ENCODE measurements at regions not wholly inside any gene's neighbourhood (a gene's known extent, or its start where the extent isn't known, plus 50 kb on each side); places are given as distances from the start of the nearest gene placed in this dataset.

GRCh38 chr5:68450245-68450852 lies 234.8 kb downstream of the PIK3R1 start:
- no peaks in the 10 kb centered on the region for H3K27me3 ChIP-seq (ENCODE audit: control insufficient read depth, insufficient read depth, low read length)
- TF ChIP-seq, protein P1, sequence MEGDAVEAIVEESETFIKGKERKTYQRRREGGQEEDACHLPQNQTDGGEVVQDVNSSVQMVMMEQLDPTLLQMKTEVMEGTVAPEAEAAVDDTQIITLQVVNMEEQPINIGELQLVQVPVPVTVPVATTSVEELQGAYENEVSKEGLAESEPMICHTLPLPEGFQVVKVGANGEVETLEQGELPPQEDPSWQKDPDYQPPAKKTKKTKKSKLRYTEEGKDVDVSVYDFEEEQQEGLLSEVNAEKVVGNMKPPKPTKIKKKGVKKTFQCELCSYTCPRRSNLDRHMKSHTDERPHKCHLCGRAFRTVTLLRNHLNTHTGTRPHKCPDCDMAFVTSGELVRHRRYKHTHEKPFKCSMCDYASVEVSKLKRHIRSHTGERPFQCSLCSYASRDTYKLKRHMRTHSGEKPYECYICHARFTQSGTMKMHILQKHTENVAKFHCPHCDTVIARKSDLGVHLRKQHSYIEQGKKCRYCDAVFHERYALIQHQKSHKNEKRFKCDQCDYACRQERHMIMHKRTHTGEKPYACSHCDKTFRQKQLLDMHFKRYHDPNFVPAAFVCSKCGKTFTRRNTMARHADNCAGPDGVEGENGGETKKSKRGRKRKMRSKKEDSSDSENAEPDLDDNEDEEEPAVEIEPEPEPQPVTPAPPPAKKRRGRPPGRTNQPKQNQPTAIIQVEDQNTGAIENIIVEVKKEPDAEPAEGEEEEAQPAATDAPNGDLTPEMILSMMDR (IDR thresholded peaks at IDR 0.05; ENCODE audit: insufficient read depth, low read length, severe bottlenecking) = no peak
- FAIRE-seq (no peak), DNase-seq (ENCODE audit: low read depth) (peak; percentile 71)
- no peak overlapping the region for H3K4me3 ChIP-seq (ENCODE audit: low read depth, low read length)
- H3K36me3 ChIP-seq (ENCODE audit: control insufficient read depth, insufficient read depth, low read length) = no peaks in the 10 kb centered on the region

DNA sequence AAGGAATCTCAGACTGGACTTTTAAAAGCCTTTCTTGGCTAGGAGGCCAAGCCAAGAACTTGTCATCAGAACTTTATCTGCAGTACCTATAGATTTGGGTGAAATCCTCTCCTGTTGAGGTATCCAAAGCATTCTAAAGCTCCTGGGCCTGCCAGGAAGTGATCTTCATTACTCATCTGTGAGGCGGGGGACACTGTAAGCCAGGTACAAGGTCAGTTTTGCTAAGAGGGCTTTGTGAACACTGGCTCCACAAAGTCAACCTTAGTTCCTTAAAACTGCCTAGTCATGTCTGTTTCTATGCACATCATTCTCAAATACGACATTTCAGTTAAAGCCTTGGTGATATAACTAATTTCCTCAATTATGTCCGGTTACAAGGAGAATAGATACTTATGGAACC lies 236.7 kb downstream of the PIK3R1 start:
- Histone ChIP-seq H3K27me3 (ENCODE audit: control insufficient read depth, insufficient read depth, low read length) (no peaks in the 10 kb centered on the region), H3K36me3 (ENCODE audit: control insufficient read depth, insufficient read depth, low read length) (no peaks in the 10 kb centered on the region), H3K4me3 (ENCODE audit: low read depth, low read length) (no peak overlapping the region)
- FAIRE-seq (no peak), DNase-seq (ENCODE audit: low read depth) (no peak)
- TF ChIP-seq, protein P1 (IDR thresholded peaks at IDR 0.05; ENCODE audit: insufficient read depth, low read length, severe bottlenecking) = no peak

- no peak for FAIRE-seq
- no peak for DNase-seq (ENCODE audit: low read depth)
- Histone ChIP-seq H3K4me3 (ENCODE audit: low read depth, low read length) (no peak overlapping the region), H3K27me3 (ENCODE audit: control insufficient read depth, insufficient read depth, low read length) (no peaks in the 10 kb centered on the region), H3K36me3 (ENCODE audit: control insufficient read depth, insufficient read depth, low read length) (no peaks in the 10 kb centered on the region)
- TF ChIP-seq, protein P1 (IDR thresholded peaks at IDR 0.05; ENCODE audit: insufficient read depth, low read length, severe bottlenecking) = no peak
Measured at GRCh38 chr5:68454172-68454571, 238.6 kb downstream of the PIK3R1 start.

- TF ChIP-seq, protein P1 (IDR thresholded peaks at IDR 0.05; ENCODE audit: insufficient read depth, low read length, severe bottlenecking) = no peak
- H3K36me3 ChIP-seq (ENCODE audit: control insufficient read depth, insufficient read depth, low read length) = no peaks in the 10 kb centered on the region
- H3K4me3 ChIP-seq (ENCODE audit: low read depth, low read length) = no peak overlapping the region
- FAIRE-seq (no peak), DNase-seq (ENCODE audit: low read depth) (no peak)
- no peaks in the 10 kb centered on the region for H3K27me3 ChIP-seq (ENCODE audit: control insufficient read depth, insufficient read depth, low read length)
Measured at GRCh38 chr5:68454766-68455165, 239.2 kb downstream of the PIK3R1 start.

DNA sequence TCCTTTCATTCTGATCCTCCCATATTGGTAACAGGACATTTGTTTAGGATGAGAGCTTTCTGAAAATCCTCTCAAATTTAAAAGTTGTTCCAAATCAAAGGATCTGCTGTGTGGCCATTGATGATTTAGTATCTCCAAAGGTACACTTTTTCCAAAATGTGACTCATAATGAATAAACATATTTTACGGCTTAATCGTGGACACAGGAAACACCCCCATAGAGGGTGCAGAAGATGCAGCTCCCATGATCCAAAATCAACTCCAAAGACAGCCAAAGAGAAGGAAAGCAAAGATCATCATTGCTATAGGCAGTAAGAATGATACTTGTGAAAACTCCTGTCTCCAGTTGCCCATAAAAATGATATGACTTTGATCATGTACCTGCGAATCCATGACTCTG lies 239.7 kb downstream of the PIK3R1 start:
- peak; percentile 73 for DNase-seq (ENCODE audit: low read depth)
- no peaks in the 10 kb centered on the region for H3K36me3 ChIP-seq (ENCODE audit: control insufficient read depth, insufficient read depth, low read length)
- no peak overlapping the region for H3K4me3 ChIP-seq (ENCODE audit: low read depth, low read length)
- no peaks in the 10 kb centered on the region for H3K27me3 ChIP-seq (ENCODE audit: control insufficient read depth, insufficient read depth, low read length)
- TF ChIP-seq, protein P1 (IDR thresholded peaks at IDR 0.05; ENCODE audit: insufficient read depth, low read length, severe bottlenecking) = no peak
- FAIRE-seq = no peak

DNA sequence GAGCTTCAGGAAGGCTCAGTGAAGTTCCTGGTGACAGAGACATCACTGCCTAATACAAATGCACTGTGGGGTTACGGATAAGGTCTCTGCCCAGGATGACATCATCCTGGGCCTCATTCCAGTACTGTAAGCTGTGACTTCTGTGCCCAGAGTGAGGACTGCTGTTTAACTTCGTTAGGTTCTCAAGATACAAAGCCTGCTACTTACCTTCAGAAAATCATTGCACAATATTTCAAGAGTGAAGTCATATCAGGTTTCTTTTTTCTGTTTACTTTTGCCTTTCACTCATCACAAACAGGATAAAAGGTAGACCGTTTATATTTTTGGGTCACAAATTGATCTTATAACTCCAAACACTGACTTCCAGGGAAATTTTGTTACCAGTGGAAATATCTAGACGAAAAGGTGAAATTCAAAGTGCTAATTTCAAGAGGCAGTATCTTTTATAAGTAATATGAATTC lies 241.2 kb downstream of the PIK3R1 start:
- Histone ChIP-seq H3K4me3 (ENCODE audit: low read depth, low read length) (no peak overlapping the region), H3K36me3 (ENCODE audit: control insufficient read depth, insufficient read depth, low read length) (no peaks in the 10 kb centered on the region), H3K27me3 (ENCODE audit: control insufficient read depth, insufficient read depth, low read length) (no peaks in the 10 kb centered on the region)
- TF ChIP-seq, protein P1 (IDR thresholded peaks at IDR 0.05; ENCODE audit: insufficient read depth, low read length, severe bottlenecking) = no peak
- FAIRE-seq (peak; percentile 18), DNase-seq (ENCODE audit: low read depth) (peak; percentile 91)

All from bronchial epithelial cell (primary cell).